ENCODE measurements at regions not wholly inside any gene's neighbourhood (a gene's known extent, or its start where the extent isn't known, plus 50 kb on each side); places are given as distances from the start of the nearest gene placed in this dataset.
"Not testable (repeated sequence)": the region's sequence is repeated elsewhere in the genome, so short reads cannot be mapped to it uniquely, and the experiment has no call there.

GRCh38 chr11:16542353-16542752 lies 186.0 kb upstream of the SOX6 start:
- in situ Hi-C loops (cut with MboI; ENCODE audit: low pct_unique_long_range_greater_than_20kb, low sequenced_read_pairs, unreplicated experiment) = no loop called here
- TF ChIP-seq CTCF (IDR thresholded peaks at IDR 0.05; ENCODE audit: extremely low read depth, insufficient read depth, missing control alignments) = no peak

GRCh38 chr11:16536513-16536912 lies 180.2 kb upstream of the SOX6 start:
- no peak for DNase-seq (ENCODE audit: low spot score)
- in situ Hi-C loops (cut with MboI; ENCODE audit: low pct_unique_long_range_greater_than_20kb, low sequenced_read_pairs, unreplicated experiment) = no loop called here
- TF ChIP-seq CTCF (IDR thresholded peaks at IDR 0.05; ENCODE audit: extremely low read depth, insufficient read depth, missing control alignments) = no peak

More at GRCh38 chr11:16542353-16542752, 186.0 kb upstream of the SOX6 start:
- DNase-seq (ENCODE audit: low spot score) = no peak

- TF ChIP-seq CTCF (IDR thresholded peaks at IDR 0.05; ENCODE audit: extremely low read depth, insufficient read depth, missing control alignments) = no peak
- in situ Hi-C loops (cut with MboI; ENCODE audit: low pct_unique_long_range_greater_than_20kb, low sequenced_read_pairs, unreplicated experiment) = no loop called here
Observed at GRCh38 chr11:16528639-16529038, 172.3 kb upstream of the SOX6 start.

GRCh38 chr11:16527525-16528246 lies 171.3 kb upstream of the SOX6 start:
- no peak for TF ChIP-seq CTCF (IDR thresholded peaks at IDR 0.05; ENCODE audit: extremely low read depth, insufficient read depth, missing control alignments)
- in situ Hi-C loops (cut with MboI; ENCODE audit: low pct_unique_long_range_greater_than_20kb, low sequenced_read_pairs, unreplicated experiment) = no loop called here
- no peak for DNase-seq (ENCODE audit: low spot score)

More at GRCh38 chr11:16528639-16529038, 172.3 kb upstream of the SOX6 start:
- no peak for DNase-seq (ENCODE audit: low spot score)

GRCh38 chr11:16526947-16527346 lies 170.6 kb upstream of the SOX6 start:
- no peak for DNase-seq (ENCODE audit: low spot score)
- in situ Hi-C loops (cut with MboI; ENCODE audit: low pct_unique_long_range_greater_than_20kb, low sequenced_read_pairs, unreplicated experiment) = no loop called here
- no peak for TF ChIP-seq CTCF (IDR thresholded peaks at IDR 0.05; ENCODE audit: extremely low read depth, insufficient read depth, missing control alignments)

GRCh38 chr11:16520713-16521112 lies 164.4 kb upstream of the SOX6 start:
- in situ Hi-C loops (cut with MboI; ENCODE audit: low pct_unique_long_range_greater_than_20kb, low sequenced_read_pairs, unreplicated experiment); DNase-seq (ENCODE audit: low spot score): not testable (repeated sequence)

GRCh38 chr11:16512899-16513241 lies 156.5 kb upstream of the SOX6 start:
- DNase-seq (ENCODE audit: low spot score) = no peak
- in situ Hi-C loops (cut with MboI; ENCODE audit: low pct_unique_long_range_greater_than_20kb, low sequenced_read_pairs, unreplicated experiment) = no loop called here
- TF ChIP-seq CTCF (IDR thresholded peaks at IDR 0.05; ENCODE audit: extremely low read depth, insufficient read depth, missing control alignments) = no peak

All from GM13977 (cell line).